ENCODE measurements at regions not wholly inside any gene's neighbourhood (a gene's known extent, or its start where the extent isn't known, plus 50 kb on each side); places are given as distances from the start of the nearest gene placed in this dataset.

GRCh38 chr9:108019821-108020220, 530.3 kb upstream of the KLF4 start:
- Histone ChIP-seq H4K20me1 (ENCODE audit: control insufficient read depth, extremely low read depth, insufficient read depth, low read length) (no peaks in the 10 kb centered on the region), H2AFZ (ENCODE audit: control insufficient read depth, low read length) (no peak overlapping the region), H3K9me1 (ENCODE audit: control insufficient read depth, extremely low read depth, insufficient read depth, low read length) (no peaks in the 10 kb centered on the region), H3K4me1 (ENCODE audit: control insufficient read depth, extremely low read depth, insufficient read depth, low read length) (peaks cover 21% of the 10 kb centered on the region), H3K9ac (ENCODE audit: control insufficient read depth, extremely low read depth, insufficient read depth, low read length) (no peak overlapping the region), H3K4me3 (ENCODE audit: control insufficient read depth in 2 of 3, extremely low read depth in 1 of 3, insufficient read depth in 2 of 3, low read depth in 1 of 3, low read length in 3 of 3) (no peak overlapping the region), H3K79me2 (ENCODE audit: control insufficient read depth, insufficient read depth, low read length) (no peaks in the 10 kb centered on the region), H3K27ac (ENCODE audit: control insufficient read depth, insufficient read depth, low read length) (no peak overlapping the region), H3K36me3 (ENCODE audit: control insufficient read depth in 2 of 2, extremely low read depth in 1 of 2, insufficient read depth in 2 of 2, low read length in 2 of 2) (no peaks in the 10 kb centered on the region), H3K9me3 (ENCODE audit: control insufficient read depth, low read depth, low read length) (no peaks in the 10 kb centered on the region), H3K4me2 (ENCODE audit: control insufficient read depth, extremely low read depth, insufficient read depth, low read depth, low read length) (no peak overlapping the region), H3K27me3 (ENCODE audit: control insufficient read depth, extremely low read depth, insufficient read depth, low read length) (no peaks in the 10 kb centered on the region)
- dilution Hi-C loops (cut with MboI; ENCODE audit: extremely low pct_ligation_motif_present, low sequenced_read_pairs), result no loop called here
- DNase-seq (ENCODE audit: low read depth, low spot score) (no peak), FAIRE-seq (peak; percentile 61)
- TF ChIP-seq CTCF (optimal IDR thresholded peaks at IDR 0.05 in 1 of 3, IDR thresholded peaks at IDR 0.05 in 1 of 3, conservative IDR thresholded peaks at IDR 0.05 in 1 of 3; ENCODE audit: extremely low read depth in 1 of 3, insufficient read depth in 2 of 3, low read length in 3 of 3) (no peak), EZH2 (IDR thresholded peaks at IDR 0.05; ENCODE audit: low read length) (no peak)

GRCh38 chr9:108017671-108018070, 528.1 kb upstream of the KLF4 start:
- H3K36me3 ChIP-seq (ENCODE audit: control insufficient read depth in 2 of 2, extremely low read depth in 1 of 2, insufficient read depth in 2 of 2, low read length in 2 of 2), result no peaks in the 10 kb centered on the region

More at GRCh38 chr9:108017671-108018070, 528.1 kb upstream of the KLF4 start:
- Histone ChIP-seq H4K20me1 (ENCODE audit: control insufficient read depth, extremely low read depth, insufficient read depth, low read length) (no peaks in the 10 kb centered on the region), H3K4me3 (ENCODE audit: control insufficient read depth in 2 of 3, extremely low read depth in 1 of 3, insufficient read depth in 2 of 3, low read depth in 1 of 3, low read length in 3 of 3) (no peak overlapping the region), H3K9me1 (ENCODE audit: control insufficient read depth, extremely low read depth, insufficient read depth, low read length) (no peaks in the 10 kb centered on the region), H3K27me3 (ENCODE audit: control insufficient read depth, extremely low read depth, insufficient read depth, low read length) (no peaks in the 10 kb centered on the region), H3K4me1 (ENCODE audit: control insufficient read depth, extremely low read depth, insufficient read depth, low read length) (peaks cover 21% of the 10 kb centered on the region), H3K9me3 (ENCODE audit: control insufficient read depth, low read depth, low read length) (no peaks in the 10 kb centered on the region), H3K4me2 (ENCODE audit: control insufficient read depth, extremely low read depth, insufficient read depth, low read depth, low read length) (peak overlapping the region; percentile 12), H3K27ac (ENCODE audit: control insufficient read depth, insufficient read depth, low read length) (peak overlapping the region; percentile 27), H3K79me2 (ENCODE audit: control insufficient read depth, insufficient read depth, low read length) (no peaks in the 10 kb centered on the region), H2AFZ (ENCODE audit: control insufficient read depth, low read length) (peak overlapping the region; percentile 65), H3K9ac (ENCODE audit: control insufficient read depth, extremely low read depth, insufficient read depth, low read length) (no peak overlapping the region)
- TF ChIP-seq EZH2 (IDR thresholded peaks at IDR 0.05; ENCODE audit: low read length) (no peak), CTCF (optimal IDR thresholded peaks at IDR 0.05 in 1 of 3, IDR thresholded peaks at IDR 0.05 in 1 of 3, conservative IDR thresholded peaks at IDR 0.05 in 1 of 3; ENCODE audit: extremely low read depth in 1 of 3, insufficient read depth in 2 of 3, low read length in 3 of 3) (no peak)
- dilution Hi-C loops (cut with MboI; ENCODE audit: extremely low pct_ligation_motif_present, low sequenced_read_pairs), result no loop called here
- no peak for DNase-seq (ENCODE audit: low read depth, low spot score)
- FAIRE-seq, result peak; percentile 82

Measured in keratinocyte (primary cell).